CD4-positive, alpha-beta T cell (primary cell): ENCODE measurements at regions not wholly inside any gene's neighbourhood (a gene's known extent, or its start where the extent isn't known, plus 50 kb on each side); places are given as distances from the start of the nearest gene placed in this dataset.

Experiments
- ATAC-seq: fragments of 200-7000 bp; cut with Tn5 transposase; one replicate; pipeline ENCODE4 v1.10.0; 2022; ENCODE audit warnings: mild to moderate bottlenecking; ENCODE audit not compliant: poor library complexity
- CTCF ChIA-PET: fragments of 350-600 bp; sonication (Branson Sonifier 250); formaldehyde crosslinking; loops from one replicate; lab custom pipeline; 2021; ENCODE audit warnings: antibody characterized with exemption, inconsistent platforms; lab: Charles Lee
- POLR2A ChIA-PET: fragments of 350-600 bp; sonication (Branson Sonifier 250); formaldehyde crosslinking; loops from one replicate; lab custom pipeline; 2021; ENCODE audit warnings: antibody characterized with exemption, inconsistent platforms; lab: Charles Lee
- DNase-seq, 14 experiments: peaks; one replicate each; pipeline ENCODE4 v3.0.0-alpha.2; 2013 to 2020; ENCODE audit warnings: mixed read lengths in 2 of 14
- H3K27ac ChIP-seq, 2 donors: one replicate each; pipeline versions ENCODE4 v1.5.1 to v1.7.0; 2013; ENCODE audit warnings: low read length in 2 of 2, low read depth in 1 of 2, mild to moderate bottlenecking in 1 of 2
- H3K27me3 ChIP-seq, 2 experiments: 1 replicate in 1 of 2; 2 replicates in 1 of 2; pipeline versions ENCODE4 v1.6.1 to v1.7.0; 2013; ENCODE audit warnings: low read length in 2 of 2, control low read depth in 1 of 2, mild to moderate bottlenecking in 1 of 2, moderate library complexity in 1 of 2; ENCODE audit not compliant: insufficient read depth in 2 of 2, control insufficient read depth in 1 of 2
- H3K36me3 ChIP-seq: one replicate; pipeline ENCODE4 v1.6.1; 2013; ENCODE audit warnings: low read length, control low read depth; ENCODE audit not compliant: insufficient read depth
- H3K4me1 ChIP-seq: one replicate; pipeline ENCODE4 v1.6.1; 2013; ENCODE audit warnings: low read length, control low read depth; ENCODE audit not compliant: insufficient read depth
- H3K4me3 ChIP-seq: one replicate; pipeline ENCODE4 v1.5.1; 2013; ENCODE audit warnings: mild to moderate bottlenecking, low read length, moderate library complexity
- H3K9me3 ChIP-seq, 2 experiments: 1 replicate in 1 of 2; 2 replicates in 1 of 2; pipeline versions ENCODE4 v1.6.1 to v1.7.0; 2013; ENCODE audit warnings: low read length in 2 of 2, mild to moderate bottlenecking in 2 of 2, control low read depth in 1 of 2, moderate library complexity in 1 of 2; ENCODE audit not compliant: control insufficient read depth in 1 of 2, insufficient read depth in 1 of 2
- H3K27ac Mint-ChIP-seq: one replicate; pipeline ENCODE4 v1.8.0; 2020; ENCODE audit warnings: mixed read lengths
- H3K27me3 Mint-ChIP-seq: one replicate; pipeline ENCODE4 v1.8.0; 2021; ENCODE audit warnings: mixed read lengths
- H3K36me3 Mint-ChIP-seq: one replicate; pipeline ENCODE4 v1.8.0; 2021; ENCODE audit warnings: low read depth, mixed read lengths
- H3K4me1 Mint-ChIP-seq: one replicate; pipeline ENCODE4 v1.8.0; 2021; ENCODE audit warnings: low read depth, mixed read lengths
- H3K4me3 Mint-ChIP-seq: one replicate; pipeline ENCODE4 v1.8.0; 2020; ENCODE audit warnings: mild to moderate bottlenecking, mixed read lengths
- H3K9me3 Mint-ChIP-seq: one replicate; pipeline ENCODE4 v1.8.0; 2020; ENCODE audit warnings: mixed read lengths
- intact Hi-C, 2 experiments: fragments of 100-400 bp; cut with DNase I in 1 of 2; cut with micrococcal nuclease in 1 of 2; formaldehyde crosslinking; loops; one replicate each; pipeline versions ENCODE4 v1.15.1 to v1.9.0; 2023 to 2025; cut with DNase I, micrococcal nuclease
- TF ChIP-seq, protein P1 (sequence below): fragments of 200-600 bp; IDR thresholded peaks from one replicate; pipeline ENCODE4 v1.8.0; 2022; ENCODE audit warnings: antibody characterized with exemption, mild to moderate bottlenecking

DNA sequence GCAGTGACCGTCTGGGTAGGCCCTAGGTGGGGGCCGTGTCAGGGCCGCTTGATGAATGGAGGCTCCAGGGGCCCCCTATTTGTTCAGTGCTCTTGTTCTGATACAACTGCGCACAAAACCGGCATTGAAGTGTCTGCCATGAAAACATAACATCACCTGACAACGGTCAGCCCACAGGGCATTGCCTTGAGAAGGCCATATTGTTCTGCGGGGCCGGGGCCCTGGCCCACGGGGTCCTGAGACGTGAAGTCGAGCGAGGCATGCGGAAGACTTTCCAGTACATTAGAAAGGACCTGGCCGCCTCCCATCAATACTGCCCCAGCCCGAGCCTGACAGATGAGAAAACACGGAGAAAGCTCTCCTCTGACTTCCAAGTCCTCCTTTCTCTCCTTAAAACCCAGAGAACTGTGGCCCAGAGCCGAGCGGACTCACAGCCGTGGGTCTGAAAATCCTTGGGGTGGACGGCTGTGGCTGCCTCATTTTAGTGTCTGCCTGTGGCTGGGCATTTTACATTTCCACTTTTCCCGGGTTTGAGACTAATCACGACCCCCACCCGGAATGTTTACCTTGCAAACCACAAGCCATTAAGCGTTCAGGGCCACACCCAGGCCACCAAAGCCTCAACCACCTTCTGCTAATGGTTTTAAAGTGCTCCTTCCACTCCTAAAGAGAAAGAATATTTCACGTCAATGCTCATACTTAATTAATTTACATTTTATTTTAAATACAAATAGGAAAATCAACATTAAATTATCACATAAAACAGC is 391.0 kb upstream of the IRX2 start:
- Histone ChIP-seq H3K9me3 (peaks cover 0 to 30% of the 10 kb centered on the region in 2 experiments), H3K27ac (no peak overlapping the region), H3K36me3 (no peaks in the 10 kb centered on the region), H3K4me1 (no peaks in the 10 kb centered on the region), H3K27me3 (no peaks in the 10 kb centered on the region), H3K4me3 (no peak overlapping the region)
- no peak overlapping the region for H3K4me3 Mint-ChIP-seq
- H3K27ac Mint-ChIP-seq: no peak overlapping the region
- TF ChIP-seq, protein P1, sequence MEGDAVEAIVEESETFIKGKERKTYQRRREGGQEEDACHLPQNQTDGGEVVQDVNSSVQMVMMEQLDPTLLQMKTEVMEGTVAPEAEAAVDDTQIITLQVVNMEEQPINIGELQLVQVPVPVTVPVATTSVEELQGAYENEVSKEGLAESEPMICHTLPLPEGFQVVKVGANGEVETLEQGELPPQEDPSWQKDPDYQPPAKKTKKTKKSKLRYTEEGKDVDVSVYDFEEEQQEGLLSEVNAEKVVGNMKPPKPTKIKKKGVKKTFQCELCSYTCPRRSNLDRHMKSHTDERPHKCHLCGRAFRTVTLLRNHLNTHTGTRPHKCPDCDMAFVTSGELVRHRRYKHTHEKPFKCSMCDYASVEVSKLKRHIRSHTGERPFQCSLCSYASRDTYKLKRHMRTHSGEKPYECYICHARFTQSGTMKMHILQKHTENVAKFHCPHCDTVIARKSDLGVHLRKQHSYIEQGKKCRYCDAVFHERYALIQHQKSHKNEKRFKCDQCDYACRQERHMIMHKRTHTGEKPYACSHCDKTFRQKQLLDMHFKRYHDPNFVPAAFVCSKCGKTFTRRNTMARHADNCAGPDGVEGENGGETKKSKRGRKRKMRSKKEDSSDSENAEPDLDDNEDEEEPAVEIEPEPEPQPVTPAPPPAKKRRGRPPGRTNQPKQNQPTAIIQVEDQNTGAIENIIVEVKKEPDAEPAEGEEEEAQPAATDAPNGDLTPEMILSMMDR: no peak
- ChIA-PET CTCF (no interaction called here), POLR2A (no interaction called here)
- no peaks in the 10 kb centered on the region for H3K4me1 Mint-ChIP-seq
- no peaks in the 10 kb centered on the region for H3K36me3 Mint-ChIP-seq
- H3K9me3 Mint-ChIP-seq: no peaks in the 10 kb centered on the region
- H3K27me3 Mint-ChIP-seq: no peaks in the 10 kb centered on the region
- DNase-seq: no peak
- intact Hi-C loops: no loop called here
- ATAC-seq: no peak

DNA sequence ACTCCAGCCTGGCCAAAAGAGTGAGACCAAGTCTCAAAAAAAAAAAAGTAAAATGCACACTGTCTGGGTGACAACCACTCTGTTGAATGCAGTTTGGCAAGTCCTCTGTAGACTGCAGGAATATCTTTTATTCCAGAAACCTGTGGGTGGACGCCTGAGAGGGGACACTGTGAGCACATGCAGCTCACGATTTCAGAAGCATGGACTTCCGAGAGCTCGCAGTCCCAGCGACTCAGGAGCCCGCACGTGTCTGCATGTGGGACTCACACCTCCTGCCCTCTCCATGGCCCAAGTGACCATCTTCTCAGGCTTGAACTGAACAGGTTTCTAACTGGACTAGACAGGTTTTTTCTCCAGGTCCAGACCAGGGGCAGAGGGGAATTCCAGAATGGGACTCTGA is 388.6 kb upstream of the IRX2 start:
- no peaks in the 10 kb centered on the region for H3K36me3 Mint-ChIP-seq
- H3K9me3 Mint-ChIP-seq: no peaks in the 10 kb centered on the region
- H3K4me1 Mint-ChIP-seq: no peaks in the 10 kb centered on the region
- no peaks in the 10 kb centered on the region for H3K36me3 ChIP-seq
- H3K27me3 ChIP-seq: no peaks in the 10 kb centered on the region
- H3K27ac ChIP-seq: no peak overlapping the region
- intact Hi-C loops: no loop called here
- H3K9me3 ChIP-seq: peaks cover 0 to 26% of the 10 kb centered on the region in 2 experiments
- no peak overlapping the region for H3K4me3 ChIP-seq
- no peak overlapping the region for H3K27ac Mint-ChIP-seq
- no peaks in the 10 kb centered on the region for H3K27me3 Mint-ChIP-seq
- no peak overlapping the region for H3K4me3 Mint-ChIP-seq
- ChIA-PET CTCF (no interaction called here), POLR2A (no interaction called here)
- ATAC-seq: no peak
- TF ChIP-seq, protein P1: no peak
- no peaks in the 10 kb centered on the region for H3K4me1 ChIP-seq
- DNase-seq: no peak

DNA sequence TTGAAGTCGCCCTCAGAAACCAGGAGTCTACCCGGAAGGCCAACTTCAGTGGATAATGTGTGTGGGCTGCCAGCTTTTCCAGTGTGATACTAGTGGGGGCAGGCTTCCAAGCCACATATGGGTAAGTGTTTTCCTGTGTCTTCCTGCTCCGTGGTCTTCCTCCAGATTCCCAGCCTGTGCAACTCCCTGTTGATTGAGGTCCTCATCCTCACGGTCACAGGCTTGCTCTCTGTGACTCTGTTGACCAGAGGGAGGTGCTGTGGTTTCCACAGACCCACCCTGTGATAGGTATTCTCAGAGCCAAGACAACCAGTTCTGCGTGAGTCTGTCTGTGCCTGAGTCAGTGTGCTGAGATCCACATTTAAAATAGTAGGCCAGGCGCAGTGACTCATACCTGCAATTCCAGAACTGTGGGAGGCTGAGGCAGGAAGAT is 388.0 kb upstream of the IRX2 start:
- no peak overlapping the region for H3K4me3 ChIP-seq
- Mint-ChIP-seq H3K4me1 (no peaks in the 10 kb centered on the region), H3K27me3 (no peaks in the 10 kb centered on the region), H3K9me3 (peaks cover 2% of the 10 kb centered on the region), H3K27ac (no peak overlapping the region), H3K4me3 (no peak overlapping the region), H3K36me3 (no peaks in the 10 kb centered on the region)
- intact Hi-C loops: no loop called here
- ATAC-seq (no peak), DNase-seq (no peak)
- H3K36me3 ChIP-seq: no peaks in the 10 kb centered on the region
- H3K4me1 ChIP-seq: no peaks in the 10 kb centered on the region
- no peak overlapping the region for H3K27ac ChIP-seq
- H3K9me3 ChIP-seq: peaks cover 0 to 26% of the 10 kb centered on the region in 2 experiments
- TF ChIP-seq, protein P1: no peak
- ChIA-PET POLR2A (no interaction called here), CTCF (no interaction called here)
- no peaks in the 10 kb centered on the region for H3K27me3 ChIP-seq
